Breast epithelium (tissue), 4 donors: ENCODE measurements at regions not wholly inside any gene's neighbourhood (a gene's known extent, or its start where the extent isn't known, plus 50 kb on each side); places are given as distances from the start of the nearest gene placed in this dataset.
A peak's percentile ranks its signal among the peaks of the same experiment; 100 is the strongest.

Experiments
- DNase-seq, 2 donors: peaks; one replicate each; pipeline ENCODE4 v3.0.0-alpha.2; 2019; ENCODE audit warnings: low spot score in 2 of 2
- H3K27ac ChIP-seq, 2 donors: fragments of 200-600 bp; sonication (generic) in 1 of 2; one replicate each; pipeline ENCODE4 v1.5.1; 2016 to 2019; ENCODE audit warnings: mild to moderate bottlenecking in 1 of 2
- H3K27me3 ChIP-seq, 2 donors: fragments of 200-600 bp; sonication (generic) in 1 of 2; one replicate each; pipeline versions ENCODE4 v1.5.1 to v1.6.0; 2017 to 2019; ENCODE audit warnings: control low read depth in 1 of 2, mild to moderate bottlenecking in 1 of 2
- H3K36me3 ChIP-seq: fragments of 200-600 bp; one replicate; pipeline ENCODE4 v1.5.1; 2019
- H3K4me1 ChIP-seq, 2 donors: fragments of 200-600 bp; sonication (generic); one replicate each; pipeline ENCODE4 v1.5.1; 2016 to 2019; ENCODE audit warnings: control low read depth in 1 of 2
- H3K4me3 ChIP-seq, 3 donors: fragments of 200-600 bp; sonication (generic); 1 replicate in 2 of 3; 2 replicates in 1 of 3; pipeline ENCODE4 v1.5.1; 2016 to 2019; ENCODE audit warnings: mild to moderate bottlenecking in 3 of 3, moderate library complexity in 2 of 3
- H3K9me3 ChIP-seq, 2 donors: fragments of 200-600 bp; sonication (generic) in 1 of 2; one replicate each; pipeline ENCODE4 v1.5.1; 2016 to 2019; ENCODE audit warnings: control low read depth in 1 of 2
- CTCF ChIP-seq, 3 donors: fragments of 450-650 bp; IDR thresholded peaks; one replicate each; pipeline ENCODE4 v1.5.1; 2016 to 2017; ENCODE audit warnings: antibody characterized with exemption in 3 of 3, mild to moderate bottlenecking in 3 of 3, moderate library complexity in 3 of 3
- POLR2A ChIP-seq: fragments of 450-650 bp; IDR thresholded peaks from one replicate; pipeline ENCODE4 v1.6.1; 2016; ENCODE audit warnings: antibody characterized with exemption, mild to moderate bottlenecking, moderate library complexity
- POLR2AphosphoS5 ChIP-seq, 3 donors: sonication (generic); formaldehyde crosslinking; IDR thresholded peaks; one replicate each; pipeline ENCODE4 v1.6.1; 2017; ENCODE audit warnings: antibody characterized with exemption in 3 of 3
- intact Hi-C: fragments of 100-400 bp; cut with DNase I; formaldehyde crosslinking; loops from one replicate; pipeline ENCODE4 v1.15.1; 2023; ENCODE audit warnings: low total_unique reads

- no peak for TF ChIP-seq POLR2A
- no peak for TF ChIP-seq POLR2AphosphoS5 (IDR thresholded peaks at IDR 0.05)
- TF ChIP-seq CTCF (IDR thresholded peaks at IDR 0.05), result no peak
- H3K9me3 ChIP-seq, result peaks cover 0 to 5% of the 10 kb centered on the region in 2 donors
- H3K4me1 ChIP-seq, result no peaks in the 10 kb centered on the region
- intact Hi-C loops, result no loop called here
- no peaks in the 10 kb centered on the region for H3K27me3 ChIP-seq
- H3K27ac ChIP-seq, result no peak overlapping the region
- no peaks in the 10 kb centered on the region for H3K36me3 ChIP-seq
- DNase-seq, result no peak
- no peak overlapping the region for H3K4me3 ChIP-seq
Measured at GRCh38 chr3:64927689-64928088, 239.9 kb upstream of the ADAMTS9 start.

GRCh38 chr3:64925575-64925974 is 237.8 kb upstream of the ADAMTS9 start:
- no peaks in the 10 kb centered on the region for H3K36me3 ChIP-seq
- H3K27me3 ChIP-seq, result no peaks in the 10 kb centered on the region
- no peak overlapping the region for H3K27ac ChIP-seq
- intact Hi-C loops, result no loop called here
- no peak for DNase-seq
- TF ChIP-seq POLR2A (no peak), CTCF (IDR thresholded peaks at IDR 0.05) (no peak), POLR2AphosphoS5 (IDR thresholded peaks at IDR 0.05) (no peak)
- H3K4me1 ChIP-seq, result no peaks in the 10 kb centered on the region
- H3K4me3 ChIP-seq, result no peak overlapping the region
- no peaks in the 10 kb centered on the region for H3K9me3 ChIP-seq

- H3K27ac ChIP-seq, result no peak overlapping the region
- intact Hi-C loops, result no loop called here
- no peaks in the 10 kb centered on the region for H3K4me1 ChIP-seq
- DNase-seq, result no peak
- H3K4me3 ChIP-seq, result no peak overlapping the region
- TF ChIP-seq CTCF (IDR thresholded peaks at IDR 0.05) (no peak), POLR2A (no peak), POLR2AphosphoS5 (IDR thresholded peaks at IDR 0.05) (no peak)
- H3K27me3 ChIP-seq, result no peaks in the 10 kb centered on the region
- no peaks in the 10 kb centered on the region for H3K9me3 ChIP-seq
- H3K36me3 ChIP-seq, result no peaks in the 10 kb centered on the region
Measured at GRCh38 chr3:64924961-64925360, 237.2 kb upstream of the ADAMTS9 start.

GRCh38 chr3:64922213-64922612 is 234.4 kb upstream of the ADAMTS9 start:
- H3K4me1 ChIP-seq, result no peaks in the 10 kb centered on the region
- H3K27ac ChIP-seq, result peak overlapping the region in 1 of 2 donors; percentile 43
- no peak overlapping the region for H3K4me3 ChIP-seq
- TF ChIP-seq CTCF (IDR thresholded peaks at IDR 0.05) (no peak), POLR2A (no peak), POLR2AphosphoS5 (IDR thresholded peaks at IDR 0.05) (no peak)
- no peaks in the 10 kb centered on the region for H3K27me3 ChIP-seq
- no peak for DNase-seq
- intact Hi-C loops, result no loop called here
- H3K9me3 ChIP-seq, result no peaks in the 10 kb centered on the region
- no peaks in the 10 kb centered on the region for H3K36me3 ChIP-seq

- H3K4me1 ChIP-seq, result no peaks in the 10 kb centered on the region
- H3K9me3 ChIP-seq, result no peaks in the 10 kb centered on the region
- no peak overlapping the region for H3K4me3 ChIP-seq
- no peaks in the 10 kb centered on the region for H3K36me3 ChIP-seq
- no peak for DNase-seq
- intact Hi-C loops, result no loop called here
- peak overlapping the region in 1 of 2 donors; percentile 43 for H3K27ac ChIP-seq
- TF ChIP-seq POLR2A, result no peak
- no peak for TF ChIP-seq POLR2AphosphoS5 (IDR thresholded peaks at IDR 0.05)
- no peak for TF ChIP-seq CTCF (IDR thresholded peaks at IDR 0.05)
- H3K27me3 ChIP-seq, result no peaks in the 10 kb centered on the region
Measured at GRCh38 chr3:64921281-64922065, 233.7 kb upstream of the ADAMTS9 start.
